VCaP (cell line): ENCODE measurements at regions not wholly inside any gene's neighbourhood (a gene's known extent, or its start where the extent isn't known, plus 50 kb on each side); places are given as distances from the start of the nearest gene placed in this dataset.

ENCODE experiments used
- H3K27ac ChIP-seq: fragments of 450-650 bp; 2 replicates; pipeline ENCODE4 v1.5.1; 2017
- CTCF ChIP-seq: fragments of 450-650 bp; conservative IDR thresholded peaks from 2 replicates; pipeline ENCODE4 v1.5.1; 2017; ENCODE audit warnings: mild to moderate bottlenecking, moderate library complexity

DNA sequence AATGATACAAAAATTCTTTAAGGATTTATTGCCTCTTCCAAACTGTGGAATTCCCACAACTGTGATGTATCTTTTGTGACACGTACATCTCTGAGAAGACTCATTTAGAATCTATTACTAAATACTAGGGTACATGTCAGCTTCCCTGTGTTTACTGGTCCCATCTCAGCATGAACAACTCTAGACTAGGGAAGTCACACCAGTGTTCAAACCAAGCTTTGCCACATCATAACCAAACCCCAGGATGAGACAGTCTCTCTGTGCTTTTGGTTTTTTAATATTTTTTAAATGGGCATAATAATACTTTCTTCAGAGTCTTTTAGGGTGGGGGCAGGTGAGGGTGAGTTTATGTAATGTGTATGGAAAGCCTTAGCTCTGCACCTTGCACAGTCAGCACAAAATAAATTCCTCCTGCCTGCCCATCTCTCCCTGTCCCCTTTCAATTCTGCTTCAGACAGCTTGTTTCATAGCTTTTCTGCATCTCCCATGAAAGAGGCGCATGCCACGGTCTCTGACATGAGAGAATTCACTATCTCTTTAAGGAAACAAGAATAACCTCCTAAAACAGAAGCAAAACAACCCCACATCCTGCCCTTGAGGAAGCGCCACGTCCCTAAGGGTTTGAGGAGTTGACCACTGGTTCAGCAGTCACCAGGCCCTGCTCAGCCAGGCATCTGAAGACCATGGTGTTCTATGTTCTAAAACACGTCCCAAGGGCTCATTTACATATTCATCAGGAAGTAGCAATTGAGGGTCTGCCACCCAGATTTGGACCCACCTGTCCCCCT, 174.5 kb downstream of the USP12 start:
- no peak overlapping the region for H3K27ac ChIP-seq
- TF ChIP-seq CTCF = no peak

- no peak for TF ChIP-seq CTCF
- H3K27ac ChIP-seq = no peak overlapping the region
These were observed 176.5 kb downstream of the USP12 start for GRCh38 chr13:26995159-26995558.

- TF ChIP-seq CTCF = no peak
- no peak overlapping the region for H3K27ac ChIP-seq
These were observed 177.8 kb downstream of the USP12 start for GRCh38 chr13:26993780-26994179.

- H3K27ac ChIP-seq = no peak overlapping the region
- no peak for TF ChIP-seq CTCF
These were observed 178.5 kb downstream of the USP12 start for GRCh38 chr13:26992951-26993719.

DNA sequence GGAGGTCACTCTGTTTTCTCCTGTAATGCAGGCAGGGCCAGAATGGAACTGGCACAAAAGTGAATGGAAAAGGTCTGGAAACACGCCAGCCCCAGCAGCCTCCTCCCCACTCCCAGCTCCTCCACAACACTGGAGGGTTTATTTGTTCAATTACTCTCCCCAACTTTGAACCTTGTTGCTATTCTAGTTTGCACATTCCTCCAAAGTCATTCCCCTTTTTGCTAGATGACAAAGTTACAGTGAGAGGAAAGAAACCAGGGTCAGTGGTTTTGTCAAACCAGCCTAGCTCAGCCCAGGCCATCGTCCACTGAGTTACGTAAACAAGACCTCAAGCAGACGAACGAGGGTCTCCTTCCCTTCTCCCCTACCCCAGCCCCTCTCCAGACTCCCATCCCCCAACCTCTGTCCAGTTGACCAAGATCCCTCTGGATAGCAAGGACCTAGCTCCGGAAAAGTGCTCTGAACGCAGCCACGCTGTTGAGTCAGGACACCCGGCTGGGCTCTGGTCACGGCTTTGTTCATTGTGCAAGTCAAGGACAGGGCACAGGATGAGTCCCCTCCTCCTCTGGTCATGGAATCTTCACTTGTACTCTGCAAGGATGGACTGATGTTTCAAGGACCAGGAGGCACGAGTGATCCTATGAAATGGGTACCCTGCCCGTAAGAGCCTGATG, 180.0 kb downstream of the USP12 start:
- H3K27ac ChIP-seq = no peak overlapping the region

GRCh38 chr13:26989957-26990713, 181.5 kb downstream of the USP12 start:
- TF ChIP-seq CTCF = no peak
- no peak overlapping the region for H3K27ac ChIP-seq

More for the DNA sequence above, 180.0 kb downstream of the USP12 start:
- no peak for TF ChIP-seq CTCF
